ENCODE measurements at regions not wholly inside any gene's neighbourhood (a gene's known extent, or its start where the extent isn't known, plus 50 kb on each side); places are given as distances from the start of the nearest gene placed in this dataset.
A peak's percentile ranks its signal among the peaks of the same experiment; 100 is the strongest.

DNA sequence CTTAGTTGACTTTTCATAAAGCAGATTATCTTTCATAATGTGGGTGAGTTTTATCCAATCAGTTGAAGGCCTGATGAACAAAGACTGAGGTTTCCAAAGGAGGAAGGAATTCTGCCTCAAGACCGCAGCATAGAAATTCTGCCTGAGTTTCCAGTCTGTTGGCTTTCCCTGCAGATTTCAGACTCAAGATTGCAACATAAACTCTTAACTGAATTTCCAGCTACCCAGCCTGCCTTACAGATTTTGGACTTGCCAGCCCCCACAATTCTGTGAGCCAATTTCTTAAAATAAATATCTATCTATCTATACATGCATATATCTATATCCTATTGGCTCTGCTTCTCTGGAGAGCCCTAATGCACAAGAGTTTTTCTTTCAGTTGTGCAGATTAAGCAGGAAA, 57.3 kb upstream of the SMLR1 start:
- no peak for DNase-seq

DNA sequence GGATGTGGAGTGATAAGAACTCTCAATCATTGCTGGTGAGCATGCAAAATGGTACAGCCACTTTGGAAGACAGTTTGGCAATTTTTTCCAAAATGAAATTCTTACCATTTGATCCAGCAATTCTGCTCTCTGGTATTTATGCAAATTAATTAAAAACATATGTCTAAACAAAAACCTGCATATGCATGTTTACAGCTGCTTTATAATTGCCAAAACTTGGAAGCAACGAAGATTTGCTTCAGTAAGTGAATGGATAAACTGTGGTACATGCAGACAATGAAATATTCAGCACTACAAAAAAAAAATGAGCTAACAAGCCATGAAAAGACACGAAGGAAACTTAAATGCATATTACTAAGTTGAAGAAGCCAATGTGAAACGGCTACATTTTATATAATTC, 55.5 kb upstream of the SMLR1 start:
- DNase-seq: no peak

DNA sequence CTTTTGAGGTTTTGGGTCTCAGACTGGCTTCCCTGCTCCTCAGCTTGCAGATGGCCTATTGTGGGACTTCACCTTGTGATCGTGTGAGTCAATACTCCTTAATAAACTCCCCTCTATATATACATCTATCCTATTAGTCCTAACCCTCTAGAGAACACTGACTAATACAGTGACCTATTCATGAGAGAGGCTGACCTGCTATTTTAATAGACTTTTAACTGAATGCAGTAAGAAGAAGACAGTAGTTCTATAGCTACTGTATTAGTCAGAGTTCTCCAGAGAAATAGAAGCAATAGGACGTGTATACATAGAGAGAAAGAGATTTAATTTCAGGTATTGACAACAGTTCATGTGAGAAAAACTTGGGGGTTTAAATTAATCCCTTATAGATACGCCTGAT, 53.3 kb upstream of the SMLR1 start:
- no peak for DNase-seq

DNA sequence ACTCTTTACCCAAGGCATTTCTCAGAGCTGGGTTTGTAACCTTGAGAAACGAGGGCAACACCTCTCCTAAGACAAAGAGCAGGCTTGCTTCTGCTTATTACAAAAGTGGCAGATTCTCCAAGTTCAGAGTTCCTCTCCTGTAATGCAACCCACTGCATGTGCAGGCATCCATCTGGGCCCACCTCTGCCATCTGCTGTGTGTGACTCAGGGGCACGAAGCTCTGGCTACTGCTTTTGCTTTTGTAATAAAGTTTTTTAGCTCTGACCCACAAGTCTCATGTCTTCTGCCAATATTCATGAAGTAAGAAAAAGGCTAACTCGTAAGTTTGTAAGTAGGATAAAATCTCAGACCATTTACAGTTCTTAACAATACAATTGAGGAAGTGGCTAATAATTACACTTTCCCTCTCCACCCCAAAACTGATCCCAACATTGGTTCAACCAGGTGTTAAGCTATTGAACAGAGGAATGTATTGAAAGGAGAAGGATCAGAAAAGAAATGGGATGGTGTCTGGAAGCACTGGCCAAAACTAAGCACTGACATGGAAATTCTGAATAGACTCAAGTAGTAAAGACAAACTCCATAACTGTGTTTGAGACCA, 51.7 kb upstream of the SMLR1 start:
- DNase-seq: no peak

DNA sequence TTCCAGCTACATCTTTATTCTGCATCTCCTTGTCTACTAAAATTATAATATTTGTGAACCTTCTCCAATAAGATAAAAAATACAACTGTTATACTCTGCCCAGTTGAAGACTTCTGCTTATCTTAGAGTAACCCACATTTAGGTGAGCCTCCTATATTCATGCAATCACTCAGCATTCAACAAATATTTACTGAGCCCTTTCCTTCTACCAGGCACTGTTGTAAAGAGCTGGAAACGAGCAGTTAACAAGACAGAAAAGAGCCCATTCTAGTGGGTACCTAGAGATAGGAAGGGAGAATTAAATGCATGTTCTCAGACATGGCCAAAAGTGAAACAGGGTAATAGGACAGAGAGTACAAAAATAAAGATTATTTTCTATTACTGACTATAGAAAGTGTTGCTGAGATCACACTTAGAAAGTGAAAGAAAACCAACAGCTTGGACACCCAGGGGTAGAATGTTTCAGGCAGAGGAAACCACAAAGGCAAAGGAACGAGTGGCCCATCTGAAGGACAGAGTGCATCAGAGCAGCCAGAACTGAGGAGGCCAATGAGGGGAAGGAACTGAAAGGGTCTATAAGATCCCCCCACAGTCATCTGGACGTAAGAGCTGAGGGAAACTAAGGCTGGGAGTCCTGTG, 50.8 kb upstream of the SMLR1 start:
- peak in 1 of 5 experiments; percentile 9 for DNase-seq
